A549 (cell line): ENCODE measurements at regions not wholly inside any gene's neighbourhood (a gene's known extent, or its start where the extent isn't known, plus 50 kb on each side); places are given as distances from the start of the nearest gene placed in this dataset.

Experiments used
- ATAC-seq, 2 experiments: fragments of 200-7000 bp in 1 of 2; fragments of >200 bp in 1 of 2; cut with Nextera tagmentation in 1 of 2; cut with Tn5 transposase in 1 of 2; 3 replicates each; pipeline versions ENCODE4 v1.8.0 to v1.9.1; 2018 to 2020; ENCODE audit warnings: mild to moderate bottlenecking in 1 of 2, moderate library complexity in 1 of 2
- CTCF ChIA-PET: fragments of 300-600 bp; sonication (Branson Sonifier 250); formaldehyde crosslinking; extraction: SDS; loops from one replicate; lab custom pipeline; 2021; ENCODE audit warnings: antibody characterized with exemption, inconsistent platforms; lab: Yijun Ruan, JAX
- POLR2A ChIA-PET: fragments of 350-600 bp; formaldehyde crosslinking; extraction: SDS; loops from one replicate; lab custom pipeline; 2021; ENCODE audit warnings: antibody characterized with exemption, inconsistent platforms; lab: Yijun Ruan, JAX
- DNase-seq, 2 experiments: peaks; one replicate each; pipeline versions ENCODE4 v3.0.0 to v3.0.0-alpha.2; 2011 to 2016; ENCODE audit warnings: low read depth in 1 of 2, low spot score in 1 of 2
- FAIRE-seq: peaks from 2 replicates; lab custom pipeline; 2011; peaks lifted over from hg19 to GRCh38; lab: Jason Lieb, UNC
- H3K27ac ChIP-seq, 2 experiments: fragments of >200 bp; sonication (Bioruptor Twin); formaldehyde crosslinking; 3 replicates each; pipeline ENCODE4 v1.5.1; 2016 to 2017
- H3K4me1 ChIP-seq: fragments of >200 bp; sonication (Bioruptor Twin); formaldehyde crosslinking; 3 replicates; pipeline ENCODE4 v1.6.1; 2016
- H3K4me2 ChIP-seq: fragments of >200 bp; sonication (Bioruptor Twin); formaldehyde crosslinking; 3 replicates; pipeline ENCODE4 v1.6.1; 2016
- H3K4me3 ChIP-seq: fragments of >200 bp; sonication (Bioruptor Twin); formaldehyde crosslinking; 3 replicates; pipeline ENCODE4 v1.5.1; 2016
- H3K9me3 ChIP-seq: fragments of >200 bp; sonication (Bioruptor Twin); formaldehyde crosslinking; 3 replicates; pipeline ENCODE4 v1.6.1; 2016
- CBX8 ChIP-seq: fragments of 200-600 bp; sonication (generic); IDR thresholded peaks from 2 replicates; pipeline ENCODE4 v1.6.1; 2016
- EP300 ChIP-seq, 2 experiments: fragments of >200 bp; sonication (Bioruptor Twin); formaldehyde crosslinking; IDR thresholded peaks; 2 replicates in 1 of 2; 3 replicates in 1 of 2; pipeline ENCODE4 v1.6.1; 2016 to 2017
- ESRRA ChIP-seq: fragments of 150-350 bp; IDR thresholded peaks from 2 replicates; pipeline ENCODE4 v1.6.1; 2014; ENCODE audit warnings: mild to moderate bottlenecking, low read length, borderline replicate concordance
- FOSL2 ChIP-seq, 2 experiments: fragments of 450-650 bp in 1 of 2; fragments of >200 bp in 1 of 2; sonication (Bioruptor Twin) in 1 of 2; formaldehyde crosslinking; IDR thresholded peaks; 2 replicates each; pipeline versions ENCODE4 v1.5.0 to v1.6.1; 2016 to 2020; ENCODE audit warnings: mild to moderate bottlenecking in 1 of 2, moderate library complexity in 1 of 2
- GATA3 ChIP-seq: IDR thresholded peaks from 2 replicates; pipeline ENCODE4 v1.6.1; 2012; ENCODE audit warnings: borderline replicate concordance
- HES2 ChIP-seq: fragments of >200 bp; sonication (Bioruptor Twin); formaldehyde crosslinking; IDR thresholded peaks from 2 replicates; pipeline ENCODE4 v1.6.1; 2016
- HOXB13 ChIP-seq: fragments of 250-450 bp; sonication (Bioruptor Pico); IDR thresholded peaks from 2 replicates; pipeline ENCODE4 v1.5.0; 2020; ENCODE audit warnings: low read depth, mild to moderate bottlenecking, moderate library complexity
- HOXB5 ChIP-seq: fragments of 250-450 bp; sonication (Bioruptor Pico); IDR thresholded peaks from 2 replicates; pipeline ENCODE4 v1.5.0; 2020; ENCODE audit warnings: mild to moderate bottlenecking, moderate library complexity
- JUN ChIP-seq, 2 experiments: fragments of >200 bp; sonication (Bioruptor Twin); formaldehyde crosslinking; IDR thresholded peaks; 2 replicates in 1 of 2; 3 replicates in 1 of 2; pipeline ENCODE4 v1.6.1; 2016 to 2017
- JUNB ChIP-seq: fragments of >200 bp; sonication (Bioruptor Twin); formaldehyde crosslinking; IDR thresholded peaks from 2 replicates; pipeline ENCODE4 v1.6.1; 2016
- KDM5A ChIP-seq: fragments of 200-600 bp; sonication (generic); IDR thresholded peaks from 2 replicates; pipeline ENCODE4 v1.6.1; 2016; ENCODE audit warnings: antibody characterized with exemption, mild to moderate bottlenecking
- MAFK ChIP-seq: fragments of 450-650 bp; IDR thresholded peaks from 2 replicates; pipeline ENCODE4 v1.6.1; 2014; ENCODE audit not compliant: partially characterized antibody
- NPAS2 ChIP-seq: fragments of 250-450 bp; sonication (Bioruptor Pico); IDR thresholded peaks from 2 replicates; pipeline ENCODE4 v1.8.0; 2022; ENCODE audit warnings: mild to moderate bottlenecking, moderate library complexity, borderline replicate concordance
- PHF8 ChIP-seq: fragments of 200-600 bp; sonication (generic); IDR thresholded peaks from 2 replicates; pipeline ENCODE4 v1.6.1; 2016; ENCODE audit warnings: low read depth, mild to moderate bottlenecking, antibody characterized with exemption, moderate library complexity, borderline replicate concordance
- POLR2A ChIP-seq: IDR thresholded peaks from 2 replicates; pipeline ENCODE4 v1.6.1; 2012; ENCODE audit warnings: mild to moderate bottlenecking, low read length
- RARB ChIP-seq: fragments of 250-450 bp; sonication (Bioruptor Pico); IDR thresholded peaks from 2 replicates; pipeline ENCODE4 v1.8.0; 2021; ENCODE audit warnings: mild to moderate bottlenecking, moderate library complexity
- RFX5 ChIP-seq: fragments of 450-650 bp; IDR thresholded peaks from 2 replicates; pipeline ENCODE4 v1.7.1; 2014; ENCODE audit warnings: antibody characterized with exemption, mild to moderate bottlenecking, moderate library complexity
- SMC3 ChIP-seq: fragments of >200 bp; sonication (Bioruptor Twin); formaldehyde crosslinking; IDR thresholded peaks from 3 replicates; pipeline ENCODE4 v1.6.1; 2018; ENCODE audit warnings: inconsistent platforms
- TP53 ChIP-seq: fragments of 250-450 bp; sonication (Bioruptor Pico); IDR thresholded peaks from 2 replicates; pipeline ENCODE4 v1.5.0; 2021; ENCODE audit warnings: mild to moderate bottlenecking, moderate library complexity
- ZC3H11A ChIP-seq: fragments of 450-650 bp; IDR thresholded peaks from 2 replicates; pipeline ENCODE4 v1.6.1; 2014; ENCODE audit warnings: antibody characterized with exemption, mild to moderate bottlenecking
- ZNF302 ChIP-seq: fragments of 250-450 bp; sonication (Bioruptor Pico); IDR thresholded peaks from 2 replicates; pipeline ENCODE4 v1.9.0; 2021; ENCODE audit warnings: inconsistent platforms, mild to moderate bottlenecking, moderate library complexity
- ZSCAN20 ChIP-seq: fragments of 250-450 bp; sonication (Bioruptor Pico); IDR thresholded peaks from 2 replicates; pipeline ENCODE4 v1.8.0; 2022; ENCODE audit warnings: mild to moderate bottlenecking, moderate library complexity
- WGBS: methylation state at CpG from one replicate; pipeline ENCODE4 v1.1.6; 2017; ENCODE audit errors: missing lambda C conversion rate; 5-methylcytosine and 5-hydroxymethylcytosine counted together
- TF ChIP-seq, protein P1 (sequence below): IDR thresholded peaks from 2 replicates; pipeline ENCODE4 v1.6.1; 2012
- TF ChIP-seq, protein P2 (sequence below): fragments of 150-350 bp; IDR thresholded peaks from 2 replicates; pipeline ENCODE4 v1.6.1; 2014; ENCODE audit warnings: low read depth, mild to moderate bottlenecking, low read length
- TF ChIP-seq, protein P3 (sequence below): fragments of 450-650 bp; IDR thresholded peaks from 2 replicates; pipeline ENCODE4 v1.6.1; 2014; ENCODE audit warnings: antibody characterized with exemption

GRCh38 chr2:187214306-187214705 is 233.7 kb downstream of the CALCRL start:
- CTCF ChIA-PET, result no interaction called here
- H3K9me3 ChIP-seq, result no peaks in the 10 kb centered on the region
- ATAC-seq (no peak), FAIRE-seq (no peak), DNase-seq (no peak)
- no peak overlapping the region for H3K4me2 ChIP-seq
- WGBS, result 28% methylated on average over 3 of the region's 3 CpGs
- no peak overlapping the region for H3K4me3 ChIP-seq
- POLR2A ChIA-PET, result no interaction called here
- no peak overlapping the region for H3K27ac ChIP-seq
- H3K4me1 ChIP-seq, result no peaks in the 10 kb centered on the region
- TF ChIP-seq NPAS2 (CRISPR knock-in tag), result no peak
- TF ChIP-seq KDM5A, result no peak
- TF ChIP-seq ZSCAN20 (CRISPR knock-in tag), result no peak
- TF ChIP-seq MAFK, result no peak
- TF ChIP-seq, protein P1, sequence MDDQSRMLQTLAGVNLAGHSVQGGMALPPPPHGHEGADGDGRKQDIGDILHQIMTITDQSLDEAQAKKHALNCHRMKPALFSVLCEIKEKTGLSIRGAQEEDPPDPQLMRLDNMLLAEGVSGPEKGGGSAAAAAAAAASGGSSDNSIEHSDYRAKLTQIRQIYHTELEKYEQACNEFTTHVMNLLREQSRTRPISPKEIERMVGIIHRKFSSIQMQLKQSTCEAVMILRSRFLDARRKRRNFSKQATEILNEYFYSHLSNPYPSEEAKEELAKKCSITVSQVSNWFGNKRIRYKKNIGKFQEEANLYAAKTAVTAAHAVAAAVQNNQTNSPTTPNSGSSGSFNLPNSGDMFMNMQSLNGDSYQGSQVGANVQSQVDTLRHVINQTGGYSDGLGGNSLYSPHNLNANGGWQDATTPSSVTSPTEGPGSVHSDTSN, result no peak
- TF ChIP-seq, protein P2, sequence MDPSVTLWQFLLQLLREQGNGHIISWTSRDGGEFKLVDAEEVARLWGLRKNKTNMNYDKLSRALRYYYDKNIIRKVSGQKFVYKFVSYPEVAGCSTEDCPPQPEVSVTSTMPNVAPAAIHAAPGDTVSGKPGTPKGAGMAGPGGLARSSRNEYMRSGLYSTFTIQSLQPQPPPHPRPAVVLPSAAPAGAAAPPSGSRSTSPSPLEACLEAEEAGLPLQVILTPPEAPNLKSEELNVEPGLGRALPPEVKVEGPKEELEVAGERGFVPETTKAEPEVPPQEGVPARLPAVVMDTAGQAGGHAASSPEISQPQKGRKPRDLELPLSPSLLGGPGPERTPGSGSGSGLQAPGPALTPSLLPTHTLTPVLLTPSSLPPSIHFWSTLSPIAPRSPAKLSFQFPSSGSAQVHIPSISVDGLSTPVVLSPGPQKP, result no peak
- no peak for TF ChIP-seq HES2
- TF ChIP-seq FOSL2 (IDR thresholded peaks at IDR 0.05), result no peak
- no peak for TF ChIP-seq FOSL2 (CRISPR knock-in tag; IDR thresholded peaks at IDR 0.05)

DNA sequence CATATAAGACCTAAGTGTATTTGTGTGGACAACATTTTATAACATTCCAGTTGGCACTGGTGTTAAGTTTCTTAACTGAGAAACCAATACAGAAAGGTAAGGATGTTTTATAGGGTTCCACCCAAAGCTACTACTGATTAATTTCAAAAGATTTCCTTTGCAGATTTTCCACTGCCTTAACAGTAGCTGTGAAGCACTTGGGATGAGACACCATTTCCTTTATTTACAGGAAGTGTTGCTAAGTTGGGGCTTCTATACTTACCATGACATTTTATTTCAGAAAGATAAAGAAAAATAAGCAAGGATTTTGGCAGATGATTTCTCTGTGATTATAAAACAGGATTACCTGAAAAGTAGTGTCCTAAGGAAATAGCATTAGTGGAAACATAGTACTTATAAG is 234.3 kb downstream of the CALCRL start:
- Histone ChIP-seq H3K4me3 (no peak overlapping the region), H3K4me2 (no peak overlapping the region), H3K27ac (no peak overlapping the region)
- FAIRE-seq, result no peak
- DNase-seq, result no peak
- no peak for TF ChIP-seq HOXB13 (CRISPR knock-in tag)
- TF ChIP-seq JUN (IDR thresholded peaks at IDR 0.05), result no peak
- TF ChIP-seq EP300 (IDR thresholded peaks at IDR 0.05), result no peak
- TF ChIP-seq, protein P3, sequence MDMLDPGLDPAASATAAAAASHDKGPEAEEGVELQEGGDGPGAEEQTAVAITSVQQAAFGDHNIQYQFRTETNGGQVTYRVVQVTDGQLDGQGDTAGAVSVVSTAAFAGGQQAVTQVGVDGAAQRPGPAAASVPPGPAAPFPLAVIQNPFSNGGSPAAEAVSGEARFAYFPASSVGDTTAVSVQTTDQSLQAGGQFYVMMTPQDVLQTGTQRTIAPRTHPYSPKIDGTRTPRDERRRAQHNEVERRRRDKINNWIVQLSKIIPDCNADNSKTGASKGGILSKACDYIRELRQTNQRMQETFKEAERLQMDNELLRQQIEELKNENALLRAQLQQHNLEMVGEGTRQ, result no peak
- no peak for TF ChIP-seq ZC3H11A
- TF ChIP-seq POLR2A, result no peak
- TF ChIP-seq, protein P2, result no peak
- TF ChIP-seq RARB (CRISPR knock-in tag), result no peak
- TF ChIP-seq RFX5, result no peak
- TF ChIP-seq GATA3, result no peak
- no peak for TF ChIP-seq HES2
- TF ChIP-seq CBX8, result no peak
- no peak for TF ChIP-seq PHF8
- no peak for TF ChIP-seq ZNF302 (CRISPR knock-in tag)
- TF ChIP-seq SMC3, result no peak
- TF ChIP-seq, all 56 proteins: peak for 0
- ATAC-seq, result no peak
- ChIA-PET CTCF (no interaction called here), POLR2A (no interaction called here)
- Histone ChIP-seq H3K9me3 (no peaks in the 10 kb centered on the region), H3K4me1 (no peaks in the 10 kb centered on the region)

GRCh38 chr2:187210726-187211125 is 237.3 kb downstream of the CALCRL start:
- no peak for FAIRE-seq

More at GRCh38 chr2:187210726-187211125, 237.3 kb downstream of the CALCRL start:
- ATAC-seq (no peak), DNase-seq (no peak)
- Histone ChIP-seq H3K9me3 (no peaks in the 10 kb centered on the region), H3K27ac (no peak overlapping the region), H3K4me2 (no peak overlapping the region), H3K4me1 (no peaks in the 10 kb centered on the region), H3K4me3 (no peak overlapping the region)
- 31% methylated on average over 3 of the region's 3 CpGs for WGBS
- TF ChIP-seq TP53 (no peak), ESRRA (no peak), NPAS2 (CRISPR knock-in tag) (no peak), FOSL2 (IDR thresholded peaks at IDR 0.05) (no peak), FOSL2 (CRISPR knock-in tag; IDR thresholded peaks at IDR 0.05) (no peak), JUNB (no peak), KDM5A (no peak), HOXB5 (CRISPR knock-in tag) (no peak)
- CTCF ChIA-PET, result no interaction called here
- POLR2A ChIA-PET, result no interaction called here
